H1 (cell line): ENCODE measurements at regions not wholly inside any gene's neighbourhood (a gene's known extent, or its start where the extent isn't known, plus 50 kb on each side); places are given as distances from the start of the nearest gene placed in this dataset.

Source experiments
- CTCF ChIA-PET: fragments of 300-600 bp; sonication (Branson Sonifier 250); formaldehyde crosslinking; loops from one replicate; lab custom pipeline; 2021; ENCODE audit not compliant: partially characterized antibody; lab: Charles Lee
- POLR2A ChIA-PET: fragments of 300-600 bp; sonication (Branson Sonifier 250); formaldehyde crosslinking; loops from one replicate; lab custom pipeline; 2021; ENCODE audit warnings: inconsistent platforms; ENCODE audit not compliant: partially characterized antibody; lab: Charles Lee
- DNase-seq, 2 experiments: peaks; one replicate each; pipeline versions ENCODE4 v3.0.0 to v3.0.0-alpha.2; 2010 to 2022; ENCODE audit warnings: low spot score in 2 of 2, low read depth in 1 of 2, mixed read lengths in 1 of 2
- FAIRE-seq: peaks from 2 replicates; lab custom pipeline; 2011; peaks lifted over from hg19 to GRCh38; lab: Jason Lieb, UNC
- H2AFZ ChIP-seq: 2 replicates; pipeline ENCODE4 v1.8.1; 2012; ENCODE audit warnings: low read length, inconsistent platforms
- H2AK5ac ChIP-seq: 2 replicates; pipeline ENCODE4 v1.6.1; 2013; ENCODE audit warnings: low read depth, low read length
- H2BK120ac ChIP-seq: replicated peaks from 2 replicates; pipeline ENCODE3; 2013; ENCODE audit warnings: low read depth, low read length, inconsistent platforms
- H2BK12ac ChIP-seq: 2 replicates; pipeline ENCODE4 v1.6.1; 2013; ENCODE audit warnings: low read depth, low read length
- H2BK15ac ChIP-seq: 2 replicates; pipeline ENCODE4 v1.6.1; 2013; ENCODE audit warnings: low read length
- H2BK20ac ChIP-seq: 2 replicates; pipeline ENCODE4 v1.6.1; 2013; ENCODE audit warnings: low read length
- H2BK5ac ChIP-seq: 2 replicates; pipeline ENCODE4 v1.6.1; 2013; ENCODE audit warnings: low read depth, low read length
- H3K14ac ChIP-seq: 2 replicates; pipeline ENCODE4 v1.6.1; 2013; ENCODE audit warnings: inconsistent platforms; ENCODE audit not compliant: insufficient read length
- H3K18ac ChIP-seq: 2 replicates; pipeline ENCODE4 v1.6.1; 2013; ENCODE audit warnings: low read length; ENCODE audit errors: extremely low read depth
- H3K23ac ChIP-seq: 2 replicates; pipeline ENCODE4 v1.6.1; 2013; ENCODE audit warnings: inconsistent platforms; ENCODE audit not compliant: insufficient read length
- H3K23me2 ChIP-seq: 2 replicates; pipeline ENCODE4 v1.6.1; 2013; ENCODE audit warnings: low read depth, low read length
- H3K27ac ChIP-seq: 2 replicates; pipeline ENCODE4 v1.6.1; 2011; ENCODE audit warnings: low read depth, low read length, inconsistent platforms
- H3K27me3 ChIP-seq, 4 experiments: replicated peaks in 1 of 4; 1 replicate in 1 of 4; 2 replicates in 3 of 4; pipeline versions ENCODE4 v1.6.1 to v1.8.1; 2011 to 2013; ENCODE audit warnings: low read length in 3 of 4, mild to moderate bottlenecking in 3 of 4, inconsistent platforms in 2 of 4, mixed read lengths in 2 of 4, moderate library complexity in 1 of 4; ENCODE audit not compliant: control insufficient read depth in 3 of 4, insufficient read depth in 3 of 4; ENCODE audit errors: extremely low read depth in 1 of 4
- H3K36me3 ChIP-seq, 4 experiments: 2 replicates each; pipeline versions ENCODE4 v1.6.1 to v1.8.1; 2011 to 2013; ENCODE audit warnings: mild to moderate bottlenecking in 4 of 4, low read length in 3 of 4, moderate library complexity in 2 of 4, control low read depth in 1 of 4, inconsistent platforms in 1 of 4; ENCODE audit not compliant: insufficient read depth in 4 of 4, control insufficient read depth in 2 of 4
- H3K4ac ChIP-seq: replicated peaks from 2 replicates; pipeline ENCODE3; 2013; ENCODE audit warnings: low read length, low read depth, mixed read lengths, inconsistent platforms; ENCODE audit not compliant: insufficient read length
- H3K4me1 ChIP-seq, 4 experiments: replicated peaks in 1 of 4; 1 replicate in 1 of 4; 2 replicates in 3 of 4; pipeline versions ENCODE4 v1.6.1 to v1.8.1; 2011 to 2013; ENCODE audit warnings: low read length in 3 of 4, inconsistent platforms in 2 of 4, mixed read lengths in 1 of 4; ENCODE audit not compliant: insufficient read depth in 4 of 4, control insufficient read depth in 3 of 4
- H3K4me2 ChIP-seq, 2 experiments: 2 replicates each; pipeline versions ENCODE4 v1.6.1 to v1.8.1; 2011 to 2013; ENCODE audit warnings: low read depth in 2 of 2, low read length in 2 of 2, control low read depth in 1 of 2, inconsistent platforms in 1 of 2, mild to moderate bottlenecking in 1 of 2; ENCODE audit not compliant: insufficient read depth in 1 of 2
- H3K4me3 ChIP-seq, 4 experiments: fragments of 200-600, 300-600 bp in 1 of 4; sonication (generic), shearing (Covaris generic), sonication (Bioruptor Twin) in 1 of 4; 2 replicates each; pipeline versions ENCODE4 v1.5.1 to v1.8.1; 2011 to 2016; ENCODE audit warnings: low read length in 4 of 4, low read depth in 3 of 4, control low read depth in 2 of 4, inconsistent platforms in 2 of 4, mild to moderate bottlenecking in 2 of 4, mixed read lengths in 1 of 4, moderate library complexity in 1 of 4; ENCODE audit not compliant: insufficient read depth in 2 of 4; ENCODE audit errors: extremely low read depth in 1 of 4
- H3K56ac ChIP-seq: replicated peaks from 2 replicates; pipeline ENCODE3; 2013; ENCODE audit warnings: low read depth, mild to moderate bottlenecking, mixed read lengths, low read length, inconsistent platforms; ENCODE audit not compliant: insufficient read length
- H3K79me1 ChIP-seq: 2 replicates; pipeline ENCODE4 v1.6.1; 2013; ENCODE audit warnings: low read depth, low read length, control low read depth
- H3K79me2 ChIP-seq, 2 experiments: 2 replicates each; pipeline versions ENCODE4 v1.6.1 to v1.8.1; 2012 to 2013; ENCODE audit warnings: low read length in 2 of 2, mild to moderate bottlenecking in 2 of 2, inconsistent platforms in 1 of 2; ENCODE audit not compliant: insufficient read depth in 2 of 2, control insufficient read depth in 1 of 2
- H3K9ac ChIP-seq, 4 experiments: replicated peaks in 1 of 4; 1 replicate in 1 of 4; 2 replicates in 3 of 4; pipeline versions ENCODE4 v1.6.1 to v1.8.1; 2011 to 2013; ENCODE audit warnings: low read depth in 3 of 4, low read length in 3 of 4, control low read depth in 2 of 4, mild to moderate bottlenecking in 2 of 4, moderate library complexity in 2 of 4, inconsistent platforms in 1 of 4; ENCODE audit errors: extremely low read depth in 1 of 4
- H3K9me3 ChIP-seq, 2 experiments: 2 replicates each; pipeline versions ENCODE4 v1.6.1 to v1.8.1; 2012 to 2013; ENCODE audit warnings: mild to moderate bottlenecking in 2 of 2, moderate library complexity in 2 of 2, control low read depth in 1 of 2, inconsistent platforms in 1 of 2, low read depth in 1 of 2, low read length in 1 of 2, mixed read lengths in 1 of 2; ENCODE audit not compliant: insufficient read depth in 2 of 2
- H4K20me1 ChIP-seq, 2 experiments: replicated peaks in 1 of 2; 2 replicates each; pipeline versions ENCODE3 to v1.8.1; 2011 to 2013; ENCODE audit warnings: inconsistent platforms in 2 of 2, low read length in 2 of 2, mild to moderate bottlenecking in 1 of 2; ENCODE audit not compliant: insufficient read depth in 2 of 2, control insufficient read depth in 1 of 2
- H4K5ac ChIP-seq: 2 replicates; pipeline ENCODE4 v1.6.1; 2013; ENCODE audit warnings: low read length, low read depth, mixed read lengths, inconsistent platforms; ENCODE audit not compliant: insufficient read length
- H4K8ac ChIP-seq: 2 replicates; pipeline ENCODE4 v1.8.0; 2013; ENCODE audit warnings: mild to moderate bottlenecking, moderate library complexity, low read length, inconsistent platforms; ENCODE audit not compliant: insufficient read depth; ENCODE audit errors: extremely low read depth
- H4K91ac ChIP-seq: replicated peaks from 2 replicates; pipeline ENCODE3; 2013; ENCODE audit warnings: low read length, mixed read lengths, inconsistent platforms; ENCODE audit not compliant: insufficient read length
- CREB1 ChIP-seq: IDR thresholded peaks from 2 replicates; pipeline ENCODE4 v1.6.1; 2012; ENCODE audit warnings: inconsistent platforms
- JUND ChIP-seq: IDR thresholded peaks from 2 replicates; pipeline ENCODE4 v1.6.1; 2011; ENCODE audit warnings: mild to moderate bottlenecking, improper control_type of control experiment, low read length
- RNF2 ChIP-seq: fragments of 200-900, 300-1000 bp; sonication (generic); IDR thresholded peaks from 2 replicates; pipeline ENCODE4 v1.7.1; 2016; ENCODE audit warnings: borderline replicate concordance, low read depth, mild to moderate bottlenecking, antibody characterized with exemption, low read length; ENCODE audit not compliant: poor library complexity, severe bottlenecking; ENCODE audit errors: missing control alignments
- SAP30 ChIP-seq: fragments of 300-600 bp; sonication (generic); IDR thresholded peaks from 2 replicates; pipeline ENCODE4 v1.7.1; 2012; ENCODE audit warnings: low read length, moderate library complexity, mild to moderate bottlenecking, inconsistent platforms; ENCODE audit not compliant: insufficient read depth, insufficient replicate concordance
- SIX5 ChIP-seq: IDR thresholded peaks from 2 replicates; pipeline ENCODE4 v1.6.1; 2011; ENCODE audit warnings: mild to moderate bottlenecking, low read depth, low read length

GRCh38 chr5:67974471-67974870 is 241.1 kb upstream of the PIK3R1 start:
- Histone ChIP-seq H2AK5ac (no peak overlapping the region), H3K23me2 (no peaks in the 10 kb centered on the region), H4K8ac (no peak overlapping the region), H3K27me3 (no peaks in the 10 kb centered on the region), H3K4me3 (no peak overlapping the region), H3K79me2 (no peaks in the 10 kb centered on the region), H3K4me1 (no peaks in the 10 kb centered on the region), H2BK5ac (no peak overlapping the region), H3K79me1 (no peaks in the 10 kb centered on the region), H3K18ac (no peak overlapping the region), H4K91ac (no peak overlapping the region), H3K23ac (no peak overlapping the region), H2AFZ (no peak overlapping the region), H3K9me3 (no peaks in the 10 kb centered on the region), H2BK20ac (no peak overlapping the region), H2BK12ac (no peak overlapping the region), H3K4ac (no peak overlapping the region), H3K56ac (no peak overlapping the region), H3K9ac (no peak overlapping the region), H2BK120ac (no peak overlapping the region), H4K5ac (no peak overlapping the region), H4K20me1 (no peaks in the 10 kb centered on the region), H3K4me2 (no peak overlapping the region), H2BK15ac (no peak overlapping the region), H3K36me3 (no peaks in the 10 kb centered on the region), H3K14ac (no peak overlapping the region), H3K27ac (no peak overlapping the region)
- FAIRE-seq (no peak), DNase-seq (no peak)
- ChIA-PET POLR2A (no interaction called here), CTCF (no interaction called here)
- TF ChIP-seq JUND: no peak
- TF ChIP-seq RNF2: no peak
- TF ChIP-seq CREB1: no peak
- no peak for TF ChIP-seq SIX5
- TF ChIP-seq SAP30: no peak
